ENCODE measurements at regions not wholly inside any gene's neighbourhood (a gene's known extent, or its start where the extent isn't known, plus 50 kb on each side); places are given as distances from the start of the nearest gene placed in this dataset.

DNA sequence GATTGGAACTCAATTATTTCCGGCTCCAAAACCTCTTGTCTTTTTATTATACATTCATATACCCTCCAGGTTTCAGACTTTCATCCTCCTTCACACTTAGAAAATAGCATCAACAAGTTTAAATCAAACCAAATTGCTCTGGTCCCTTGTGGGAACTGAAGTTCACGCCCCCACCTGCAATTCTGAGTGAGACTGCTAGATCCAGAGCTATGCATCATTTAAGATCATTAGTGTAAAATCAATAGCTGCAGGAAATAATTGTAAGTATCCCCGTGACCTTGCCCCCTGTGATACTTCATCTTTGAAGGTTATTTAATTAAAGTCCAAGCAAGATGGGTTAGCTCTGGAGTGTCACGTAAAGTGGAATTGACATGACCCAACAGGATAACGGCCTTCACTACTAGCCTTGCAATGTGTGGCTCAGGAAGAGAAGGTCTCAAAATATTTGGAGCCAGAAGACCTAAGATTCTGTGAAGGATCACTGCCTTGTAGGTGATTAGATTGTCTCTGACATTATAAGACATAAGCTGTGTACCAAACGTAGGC, 742.2 kb upstream of the LRRC4C start:
- TF ChIP-seq, protein P1, sequence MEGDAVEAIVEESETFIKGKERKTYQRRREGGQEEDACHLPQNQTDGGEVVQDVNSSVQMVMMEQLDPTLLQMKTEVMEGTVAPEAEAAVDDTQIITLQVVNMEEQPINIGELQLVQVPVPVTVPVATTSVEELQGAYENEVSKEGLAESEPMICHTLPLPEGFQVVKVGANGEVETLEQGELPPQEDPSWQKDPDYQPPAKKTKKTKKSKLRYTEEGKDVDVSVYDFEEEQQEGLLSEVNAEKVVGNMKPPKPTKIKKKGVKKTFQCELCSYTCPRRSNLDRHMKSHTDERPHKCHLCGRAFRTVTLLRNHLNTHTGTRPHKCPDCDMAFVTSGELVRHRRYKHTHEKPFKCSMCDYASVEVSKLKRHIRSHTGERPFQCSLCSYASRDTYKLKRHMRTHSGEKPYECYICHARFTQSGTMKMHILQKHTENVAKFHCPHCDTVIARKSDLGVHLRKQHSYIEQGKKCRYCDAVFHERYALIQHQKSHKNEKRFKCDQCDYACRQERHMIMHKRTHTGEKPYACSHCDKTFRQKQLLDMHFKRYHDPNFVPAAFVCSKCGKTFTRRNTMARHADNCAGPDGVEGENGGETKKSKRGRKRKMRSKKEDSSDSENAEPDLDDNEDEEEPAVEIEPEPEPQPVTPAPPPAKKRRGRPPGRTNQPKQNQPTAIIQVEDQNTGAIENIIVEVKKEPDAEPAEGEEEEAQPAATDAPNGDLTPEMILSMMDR (IDR thresholded peaks at IDR 0.05), result no peak
- no peak for TF ChIP-seq POLR2A (IDR thresholded peaks at IDR 0.05)

Measured in esophagus squamous epithelium (tissue), 4 donors.